ENCODE measurements at regions not wholly inside any gene's neighbourhood (a gene's known extent, or its start where the extent isn't known, plus 50 kb on each side); places are given as distances from the start of the nearest gene placed in this dataset.
"Not testable (repeated sequence)": the region's sequence is repeated elsewhere in the genome, so short reads cannot be mapped to it uniquely, and the experiment has no call there.

- DNase-seq (ENCODE audit: extremely low read depth, low read depth), result no peak
These were observed 942.6 kb downstream of the PLA2G4A start for GRCh38 chr1:187771396-187771795.

GRCh38 chr1:187773168-187773567 is 944.4 kb downstream of the PLA2G4A start:
- no peak for DNase-seq (ENCODE audit: extremely low read depth, low read depth)

DNA sequence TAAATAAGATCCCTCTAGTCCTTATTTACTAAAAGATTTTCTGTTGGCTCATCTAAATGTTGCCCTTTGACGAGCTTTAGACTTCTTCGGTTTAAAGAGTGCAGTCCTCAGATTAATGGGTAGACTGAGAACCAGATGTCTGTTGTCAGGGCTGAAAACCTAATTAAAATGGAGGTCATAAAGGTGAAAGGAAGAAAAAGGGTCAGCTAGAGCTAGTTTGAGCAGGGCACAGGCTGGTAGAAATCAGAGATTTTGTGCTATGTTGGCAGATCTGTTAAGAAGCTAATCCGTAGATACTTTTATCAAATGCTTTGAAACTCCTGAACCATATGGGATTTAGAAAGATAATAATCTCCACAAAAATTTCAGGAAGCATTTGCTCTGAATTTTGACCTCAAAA is 959.0 kb downstream of the PLA2G4A start:
- DNase-seq (ENCODE audit: extremely low read depth, low read depth), result no peak

DNA sequence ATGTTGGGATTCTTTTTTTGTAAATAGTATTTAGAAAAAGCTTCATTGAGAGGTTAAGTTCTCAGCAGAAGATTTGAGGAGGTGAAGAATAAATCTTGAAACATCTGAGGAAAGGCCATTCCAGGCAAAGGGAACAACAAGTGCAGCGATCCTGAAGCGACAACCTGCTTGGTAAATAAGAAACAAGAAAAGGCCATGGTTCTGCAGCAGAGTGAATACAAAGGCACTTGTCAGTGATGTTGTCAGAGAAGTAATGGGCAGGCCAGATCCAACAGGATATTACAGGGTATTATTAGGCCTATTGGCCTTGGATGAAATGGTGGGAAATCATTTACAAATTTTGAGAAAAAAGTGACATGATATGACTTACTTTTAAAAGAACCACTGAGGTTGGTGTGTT is 960.0 kb downstream of the PLA2G4A start:
- no peak for DNase-seq (ENCODE audit: extremely low read depth, low read depth)

DNA sequence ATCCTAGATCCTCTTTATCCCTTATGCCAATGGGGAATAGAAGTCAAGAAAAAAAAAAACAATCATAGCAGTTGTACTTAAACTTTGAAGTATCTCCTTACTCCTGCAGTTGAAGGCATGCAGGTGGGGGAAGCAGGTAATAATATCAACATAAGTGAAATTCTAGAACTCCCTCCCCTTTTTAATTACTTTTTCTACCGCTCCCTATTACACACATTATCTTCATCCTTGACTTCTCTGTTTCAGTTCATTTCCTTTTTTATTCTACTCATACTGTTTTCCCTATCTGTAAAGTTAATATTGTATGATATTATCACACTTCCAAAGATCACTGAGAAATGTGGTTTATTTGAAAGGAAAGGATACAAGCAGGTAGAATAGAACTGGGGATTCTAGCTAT is 962.0 kb downstream of the PLA2G4A start:
- no peak for DNase-seq (ENCODE audit: extremely low read depth, low read depth)

DNA sequence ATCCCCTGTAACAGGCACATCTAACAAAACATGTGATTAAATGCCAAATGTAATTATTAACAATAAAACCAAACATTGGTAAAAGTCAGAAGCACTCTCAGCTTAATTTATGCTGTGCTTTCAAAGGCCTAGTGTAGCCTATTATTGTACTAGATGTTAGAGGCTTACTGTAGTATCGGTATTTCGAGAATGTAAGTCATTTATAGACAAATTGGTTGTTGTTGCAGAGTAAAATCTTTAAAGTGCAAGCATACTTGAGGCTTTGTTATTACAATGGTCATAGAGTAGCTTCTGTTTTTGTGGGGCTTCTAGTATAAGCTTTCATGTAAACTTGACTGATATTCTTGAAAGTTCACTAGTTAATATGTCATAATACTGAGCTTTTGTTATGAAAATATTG is 965.8 kb downstream of the PLA2G4A start:
- DNase-seq (ENCODE audit: extremely low read depth, low read depth), result no peak

- DNase-seq (ENCODE audit: extremely low read depth, low read depth), result no peak
These were observed 980.8 kb downstream of the PLA2G4A start for GRCh38 chr1:187809549-187809948.

DNA sequence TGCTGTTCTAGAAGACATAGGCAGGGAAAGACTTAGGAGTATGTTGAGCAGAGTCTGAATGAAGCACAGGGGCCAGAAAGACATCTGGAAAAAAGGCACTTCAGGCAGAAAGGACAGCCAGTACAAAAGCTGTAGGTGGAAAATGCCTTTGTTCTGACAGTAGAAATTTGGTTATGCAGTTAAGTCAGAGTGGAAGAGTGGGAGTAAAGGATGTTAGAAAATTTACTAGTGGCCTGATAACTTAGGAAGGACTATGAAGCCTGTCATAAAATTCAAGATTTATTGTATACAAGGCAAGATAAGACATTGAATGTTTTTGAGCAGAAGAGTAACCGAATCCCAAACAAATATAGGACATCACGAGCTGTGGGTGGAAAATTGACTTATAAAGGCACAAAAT is 987.9 kb downstream of the PLA2G4A start:
- no peak for DNase-seq (ENCODE audit: extremely low read depth, low read depth)

- no peak for DNase-seq (ENCODE audit: extremely low read depth, low read depth)
These were observed 989.0 kb downstream of the PLA2G4A start for GRCh38 chr1:187817782-187818181.

GRCh38 chr1:187819086-187819485 is 990.3 kb downstream of the PLA2G4A start:
- DNase-seq (ENCODE audit: extremely low read depth, low read depth), result no peak

DNA sequence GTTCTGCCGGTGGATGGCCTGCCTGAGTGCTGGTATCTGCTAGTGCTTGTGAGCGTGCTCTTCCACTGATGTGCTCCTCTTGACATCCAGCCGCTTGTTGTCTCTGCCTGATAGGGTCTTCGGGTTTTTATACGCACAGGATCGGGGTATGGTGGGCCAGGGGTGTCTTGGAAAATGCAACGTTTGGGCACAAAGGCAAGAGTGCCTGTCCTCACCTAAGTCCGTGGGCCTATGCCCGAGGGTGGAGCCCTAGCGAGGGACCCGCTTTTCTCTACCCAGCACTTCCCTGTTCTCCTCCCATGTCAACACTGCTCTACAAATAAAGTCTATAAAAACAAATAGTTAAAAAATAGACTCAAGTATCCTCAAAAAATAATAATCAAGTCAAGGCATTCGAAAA is 1007.8 kb downstream of the PLA2G4A start:
- DNase-seq (ENCODE audit: extremely low read depth, low read depth), result no peak

- no peak for DNase-seq (ENCODE audit: extremely low read depth, low read depth)
These were observed 1009.0 kb downstream of the PLA2G4A start for GRCh38 chr1:187837787-187838186.

GRCh38 chr1:187838335-187839293 is 1009.9 kb downstream of the PLA2G4A start:
- DNase-seq (ENCODE audit: extremely low read depth, low read depth), result peak; percentile 51

GRCh38 chr1:187839873-187840272 is 1011.1 kb downstream of the PLA2G4A start:
- DNase-seq (ENCODE audit: extremely low read depth, low read depth), result peak; percentile 72

DNA sequence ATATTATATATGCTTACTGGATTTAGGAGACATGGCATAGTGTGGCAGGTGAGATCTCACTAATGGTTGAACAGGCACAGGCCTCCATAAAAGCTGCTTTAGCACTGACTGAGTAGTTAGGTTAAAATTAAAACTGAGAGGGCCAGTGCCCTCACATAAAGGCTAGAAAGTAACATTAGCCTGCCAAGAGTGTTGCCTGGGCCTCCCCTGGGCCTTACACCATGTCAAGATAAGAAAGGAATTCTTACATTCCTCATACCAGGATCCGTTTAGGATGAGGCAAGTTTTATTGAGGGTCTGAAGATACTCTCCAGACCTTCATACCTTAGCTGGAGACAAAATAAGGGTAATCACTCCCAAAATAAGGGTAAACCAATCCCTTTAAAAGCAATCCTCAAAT is 1011.8 kb downstream of the PLA2G4A start:
- peak; percentile 23 for DNase-seq (ENCODE audit: extremely low read depth, low read depth)

- no peak for DNase-seq (ENCODE audit: extremely low read depth, low read depth)
These were observed 1013.8 kb downstream of the PLA2G4A start for GRCh38 chr1:187842406-187843165.

DNA sequence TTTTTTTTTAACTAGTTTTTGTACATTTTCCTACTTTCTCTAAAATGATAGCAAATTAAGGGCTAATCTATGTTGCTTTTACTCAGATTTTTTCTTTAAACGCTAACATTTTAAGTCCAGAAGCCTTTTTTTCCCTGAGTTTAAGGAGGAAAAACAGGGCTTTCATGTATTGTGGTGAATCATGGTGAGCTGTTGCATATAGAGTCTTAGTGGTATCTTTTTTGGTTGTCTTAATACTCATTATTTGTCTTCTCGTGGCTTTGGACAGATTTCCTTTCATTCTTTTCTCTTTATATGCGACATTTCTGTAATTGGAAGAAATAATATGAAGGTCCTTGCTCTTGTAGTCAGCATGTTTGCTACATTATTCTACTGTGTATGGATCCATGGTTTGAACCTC is 1015.6 kb downstream of the PLA2G4A start:
- DNase-seq (ENCODE audit: extremely low read depth, low read depth), result no peak

DNA sequence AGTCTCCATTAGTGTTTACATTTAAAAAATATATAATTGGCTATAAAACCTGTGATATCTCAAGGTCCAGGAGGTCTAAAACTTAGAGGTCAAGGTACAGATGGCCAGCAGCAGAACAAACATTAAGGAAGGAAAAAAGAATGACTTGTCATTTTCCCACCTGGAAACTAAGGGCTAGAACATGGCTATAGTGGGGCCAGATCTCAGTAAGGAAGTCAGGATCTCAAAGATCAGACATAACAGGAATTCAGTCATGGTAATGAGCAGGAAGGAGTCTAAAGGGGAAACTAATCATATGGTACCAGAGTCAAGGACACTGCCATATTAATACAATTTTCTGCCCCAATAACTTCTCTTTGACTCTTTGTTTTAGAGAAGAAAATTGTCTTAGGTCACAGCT is 1018.8 kb downstream of the PLA2G4A start:
- no peak for DNase-seq (ENCODE audit: extremely low read depth, low read depth)

DNA sequence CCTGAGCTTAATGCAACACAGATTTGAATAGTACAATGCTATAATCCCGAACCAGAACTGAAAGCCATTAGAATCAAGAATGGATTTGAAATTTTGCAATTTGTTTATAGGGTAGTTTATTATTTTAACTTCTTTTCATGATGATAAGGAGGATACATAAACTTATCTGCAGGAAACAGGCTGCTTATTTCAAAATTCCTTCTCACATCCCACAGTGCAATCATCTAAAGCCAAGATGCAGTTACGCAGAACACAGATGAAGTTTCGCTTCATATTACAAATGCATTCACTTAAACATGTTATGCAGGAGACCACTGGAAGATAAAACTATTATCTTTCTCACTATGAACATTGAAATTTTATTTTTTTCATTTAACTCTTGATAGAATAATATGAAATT is 1019.6 kb downstream of the PLA2G4A start:
- no peak for DNase-seq (ENCODE audit: extremely low read depth, low read depth)

GRCh38 chr1:187850146-187850545 is 1021.4 kb downstream of the PLA2G4A start:
- DNase-seq (ENCODE audit: extremely low read depth, low read depth), result not testable (repeated sequence)

- DNase-seq (ENCODE audit: extremely low read depth, low read depth), result no peak
These were observed 1024.8 kb downstream of the PLA2G4A start for GRCh38 chr1:187853505-187853904.

- no peak for DNase-seq (ENCODE audit: extremely low read depth, low read depth)
These were observed 1025.7 kb downstream of the PLA2G4A start for GRCh38 chr1:187854457-187854856.
